Coronary artery (tissue), 2 donors: ENCODE measurements at regions not wholly inside any gene's neighbourhood (a gene's known extent, or its start where the extent isn't known, plus 50 kb on each side); places are given as distances from the start of the nearest gene placed in this dataset.
"Not testable (repeated sequence)": the region's sequence is repeated elsewhere in the genome, so short reads cannot be mapped to it uniquely, and the experiment has no call there.

Experiments
- DNase-seq: peaks from one replicate; pipeline ENCODE4 v3.0.0-alpha.2; 2017; ENCODE audit warnings: low spot score
- H3K27ac ChIP-seq, 2 donors: fragments of 200-600 bp; sonication (generic); one replicate each; pipeline ENCODE4 v1.5.1; 2016 to 2019
- H3K4me3 ChIP-seq: fragments of 200-600 bp; sonication (generic); 2 replicates; pipeline ENCODE4 v1.5.1; 2016; ENCODE audit warnings: mild to moderate bottlenecking, moderate library complexity
- CTCF ChIP-seq: fragments of 200-600 bp; sonication (generic); IDR thresholded peaks from one replicate; pipeline ENCODE4 v1.5.1; 2019; ENCODE audit warnings: antibody characterized with exemption

- Histone ChIP-seq H3K27ac (no peak overlapping the region), H3K4me3 (no peak overlapping the region)
- no peak for TF ChIP-seq CTCF
- DNase-seq = no peak
Observed at GRCh38 chr13:83672612-83673011, 209.7 kb downstream of the SLITRK1 start.

GRCh38 chr13:83667606-83668005, 214.7 kb downstream of the SLITRK1 start:
- no peak overlapping the region for H3K27ac ChIP-seq
- TF ChIP-seq CTCF = no peak
- no peak for DNase-seq
- H3K4me3 ChIP-seq = no peak overlapping the region

GRCh38 chr13:83666141-83666540, 216.1 kb downstream of the SLITRK1 start:
- Histone ChIP-seq H3K27ac (no peak overlapping the region), H3K4me3 (no peak overlapping the region)
- no peak for TF ChIP-seq CTCF
- DNase-seq = no peak

GRCh38 chr13:83657281-83657680, 225.0 kb downstream of the SLITRK1 start:
- Histone ChIP-seq H3K4me3 (no peak overlapping the region), H3K27ac (no peak overlapping the region)
- DNase-seq = no peak
- TF ChIP-seq CTCF = no peak

GRCh38 chr13:83642617-83643016, 239.7 kb downstream of the SLITRK1 start:
- not testable (repeated sequence) for H3K27ac ChIP-seq, DNase-seq, H3K4me3 ChIP-seq

GRCh38 chr13:83634601-83635000, 247.7 kb downstream of the SLITRK1 start:
- no peak for DNase-seq
- Histone ChIP-seq H3K27ac (no peak overlapping the region), H3K4me3 (no peak overlapping the region)
- TF ChIP-seq CTCF = no peak

GRCh38 chr13:83633746-83634145, 248.5 kb downstream of the SLITRK1 start:
- Histone ChIP-seq H3K4me3 (no peak overlapping the region), H3K27ac (no peak overlapping the region)
- TF ChIP-seq CTCF = no peak
- no peak for DNase-seq

GRCh38 chr13:83622422-83622784, 259.9 kb downstream of the SLITRK1 start:
- TF ChIP-seq CTCF = no peak

More at GRCh38 chr13:83622422-83622784, 259.9 kb downstream of the SLITRK1 start:
- no peak for DNase-seq
- no peak overlapping the region for H3K27ac ChIP-seq
- no peak overlapping the region for H3K4me3 ChIP-seq
